GM19043 (cell line): ENCODE measurements at regions not wholly inside any gene's neighbourhood (a gene's known extent, or its start where the extent isn't known, plus 50 kb on each side); places are given as distances from the start of the nearest gene placed in this dataset.

Source experiments
- ATAC-seq: cut with Tn5 transposase; IDR thresholded peaks from one replicate; pipeline ENCODE4 v1.9.1; 2021; ENCODE audit warnings: low read depth; ENCODE audit not compliant: unreplicated experiment

GRCh38 chr12:115210533-115211252 is 526.7 kb upstream of the TBX3 start:
- no peak for ATAC-seq

GRCh38 chr12:115209230-115209629 is 525.3 kb upstream of the TBX3 start:
- no peak for ATAC-seq

- ATAC-seq, result no peak
Observed at GRCh38 chr12:115208098-115208497, 524.1 kb upstream of the TBX3 start.

- ATAC-seq, result no peak
Observed at GRCh38 chr12:115207216-115207915, 523.4 kb upstream of the TBX3 start.

GRCh38 chr12:115206801-115207200 is 522.8 kb upstream of the TBX3 start:
- no peak for ATAC-seq

- ATAC-seq, result no peak
Observed at GRCh38 chr12:115205755-115206308, 521.9 kb upstream of the TBX3 start.

GRCh38 chr12:115204957-115205754 is 521.2 kb upstream of the TBX3 start:
- no peak for ATAC-seq

GRCh38 chr12:115203701-115204100 is 519.7 kb upstream of the TBX3 start:
- ATAC-seq, result no peak

GRCh38 chr12:115201966-115202365 is 518.0 kb upstream of the TBX3 start:
- ATAC-seq, result no peak

- no peak for ATAC-seq
Observed at GRCh38 chr12:115199831-115200230, 515.9 kb upstream of the TBX3 start.

- ATAC-seq, result no peak
Observed at GRCh38 chr12:115194857-115195256, 510.9 kb upstream of the TBX3 start.

GRCh38 chr12:115194448-115194847 is 510.5 kb upstream of the TBX3 start:
- no peak for ATAC-seq

GRCh38 chr12:115191342-115191741 is 507.4 kb upstream of the TBX3 start:
- ATAC-seq, result no peak

GRCh38 chr12:115190010-115190770 is 506.2 kb upstream of the TBX3 start:
- ATAC-seq, result no peak

GRCh38 chr12:115185506-115185905 is 501.5 kb upstream of the TBX3 start:
- ATAC-seq, result no peak

GRCh38 chr12:115183752-115184151 is 499.8 kb upstream of the TBX3 start:
- ATAC-seq, result no peak

GRCh38 chr12:115177899-115178298 is 493.9 kb upstream of the TBX3 start:
- ATAC-seq, result no peak

GRCh38 chr12:115176741-115177400 is 492.9 kb upstream of the TBX3 start:
- no peak for ATAC-seq

GRCh38 chr12:115174920-115175319 is 490.9 kb upstream of the TBX3 start:
- ATAC-seq, result no peak

GRCh38 chr12:115172521-115172920 is 488.5 kb upstream of the TBX3 start:
- ATAC-seq, result no peak
